Trophoblast cell (in vitro differentiated cells and primary cell): ENCODE measurements at regions not wholly inside any gene's neighbourhood (a gene's known extent, or its start where the extent isn't known, plus 50 kb on each side); places are given as distances from the start of the nearest gene placed in this dataset.
A peak's percentile ranks its signal among the peaks of the same experiment; 100 is the strongest.

ENCODE experiments used
- DNase-seq, 2 donors: peaks; one replicate each; pipeline ENCODE4 v3.0.0-alpha.2; 2016
- H2AFZ ChIP-seq: 2 replicates; pipeline ENCODE4 v1.6.1; 2013; ENCODE audit warnings: low read length, moderate library complexity, mild to moderate bottlenecking; ENCODE audit not compliant: insufficient read depth, poor library complexity
- H2AK5ac ChIP-seq: 2 replicates; pipeline ENCODE4 v1.6.1; 2013; ENCODE audit warnings: mild to moderate bottlenecking, low read length
- H2BK120ac ChIP-seq: 2 replicates; pipeline ENCODE4 v1.6.1; 2013; ENCODE audit warnings: low read length, mild to moderate bottlenecking, moderate library complexity; ENCODE audit not compliant: insufficient read depth, poor library complexity
- H2BK12ac ChIP-seq: 2 replicates; pipeline ENCODE4 v1.6.1; 2013; ENCODE audit warnings: mild to moderate bottlenecking, low read length, moderate library complexity
- H2BK5ac ChIP-seq: 2 replicates; pipeline ENCODE4 v1.6.1; 2013; ENCODE audit warnings: low read length, low read depth, moderate library complexity, mild to moderate bottlenecking; ENCODE audit not compliant: poor library complexity
- H3K14ac ChIP-seq: 2 replicates; pipeline ENCODE4 v1.6.1; 2013; ENCODE audit warnings: mild to moderate bottlenecking, low read length
- H3K18ac ChIP-seq: 2 replicates; pipeline ENCODE4 v1.6.1; 2013; ENCODE audit warnings: mild to moderate bottlenecking, low read length
- H3K23ac ChIP-seq: 2 replicates; pipeline ENCODE4 v1.6.1; 2013; ENCODE audit warnings: low read length
- H3K27ac ChIP-seq: 2 replicates; pipeline ENCODE4 v1.5.1; 2013; ENCODE audit warnings: low read depth, mild to moderate bottlenecking, inconsistent platforms, low read length, moderate library complexity
- H3K27me3 ChIP-seq: 2 replicates; pipeline ENCODE4 v1.6.1; 2013; ENCODE audit warnings: inconsistent platforms, mild to moderate bottlenecking, low read length, moderate library complexity; ENCODE audit not compliant: insufficient read depth
- H3K36me3 ChIP-seq, 2 experiments: 1 replicate in 1 of 2; 2 replicates in 1 of 2; pipeline ENCODE4 v1.6.1; 2013; ENCODE audit warnings: low read length in 2 of 2, mild to moderate bottlenecking in 2 of 2, moderate library complexity in 1 of 2; ENCODE audit not compliant: insufficient read depth in 2 of 2, control insufficient read depth in 1 of 2
- H3K4ac ChIP-seq: 2 replicates; pipeline ENCODE4 v1.6.1; 2013; ENCODE audit warnings: low read depth, mild to moderate bottlenecking, low read length, moderate library complexity
- H3K4me1 ChIP-seq, 2 experiments: 1 replicate in 1 of 2; 2 replicates in 1 of 2; pipeline ENCODE4 v1.6.1; 2013; ENCODE audit warnings: low read length in 2 of 2, mild to moderate bottlenecking in 2 of 2, moderate library complexity in 1 of 2; ENCODE audit not compliant: insufficient read depth in 2 of 2, control insufficient read depth in 1 of 2
- H3K4me2 ChIP-seq: 2 replicates; pipeline ENCODE4 v1.6.1; 2013; ENCODE audit warnings: inconsistent platforms, mild to moderate bottlenecking, low read length, moderate library complexity
- H3K4me3 ChIP-seq: 2 replicates; pipeline ENCODE4 v1.5.1; 2013; ENCODE audit warnings: mild to moderate bottlenecking, low read depth, low read length, inconsistent platforms
- H3K79me1 ChIP-seq: one replicate; pipeline ENCODE4 v1.6.1; 2013; ENCODE audit warnings: low read length
- H3K79me2 ChIP-seq: 2 replicates; pipeline ENCODE4 v1.6.1; 2013; ENCODE audit warnings: low read length, mild to moderate bottlenecking; ENCODE audit not compliant: control insufficient read depth, insufficient read depth, poor library complexity
- H3K9ac ChIP-seq: 2 replicates; pipeline ENCODE4 v1.6.1; 2013; ENCODE audit warnings: mild to moderate bottlenecking, low read length
- H3K9me3 ChIP-seq: 2 replicates; pipeline ENCODE4 v1.6.1; 2013; ENCODE audit warnings: low read depth, mild to moderate bottlenecking, control low read depth, inconsistent platforms, low read length; ENCODE audit not compliant: insufficient read depth
- H4K12ac ChIP-seq: 2 replicates; pipeline ENCODE4 v1.6.1; 2013; ENCODE audit warnings: low read depth, mild to moderate bottlenecking, low read length, moderate library complexity
- H4K8ac ChIP-seq: 2 replicates; pipeline ENCODE4 v1.6.1; 2013; ENCODE audit warnings: low read depth, mild to moderate bottlenecking, low read length, moderate library complexity
- H4K91ac ChIP-seq: one replicate; pipeline ENCODE4 v1.6.1; 2013; ENCODE audit warnings: low read depth, mild to moderate bottlenecking, low read length, moderate library complexity
- WGBS: extraction: QIAGEN DNeasy Blood & Tissue Kit; methylation state at CpG from one replicate; pipeline ENCODE4 v1.1.7; 2013; ENCODE audit warnings: missing lambda C conversion rate; ENCODE audit not compliant: insufficient read length, insufficient coverage; ENCODE audit errors: extremely low coverage; 5-methylcytosine and 5-hydroxymethylcytosine counted together

GRCh38 chr2:146982393-146982846, 862.4 kb upstream of the ACVR2A start:
- H3K14ac ChIP-seq, result no peak overlapping the region
- no peaks in the 10 kb centered on the region for H3K27me3 ChIP-seq
- peak in 1 of 2 donors; percentile 1 for DNase-seq
- no CpG with 5 or more reads among the region's 2 CpGs for WGBS
- no peaks in the 10 kb centered on the region for H3K9me3 ChIP-seq
- H3K79me1 ChIP-seq, result no peaks in the 10 kb centered on the region
- no peak overlapping the region for H2BK120ac ChIP-seq
- no peak overlapping the region for H4K8ac ChIP-seq
- H2AK5ac ChIP-seq, result no peak overlapping the region
- H4K91ac ChIP-seq, result no peak overlapping the region
- no peak overlapping the region for H4K12ac ChIP-seq
- no peak overlapping the region for H3K23ac ChIP-seq
- no peaks in the 10 kb centered on the region for H3K79me2 ChIP-seq
- H3K18ac ChIP-seq, result no peak overlapping the region
- no peak overlapping the region for H3K27ac ChIP-seq
- H3K4me1 ChIP-seq, result no peaks in the 10 kb centered on the region
- no peaks in the 10 kb centered on the region for H3K36me3 ChIP-seq
- H3K4me2 ChIP-seq, result no peak overlapping the region
- no peak overlapping the region for H3K4ac ChIP-seq
- H3K4me3 ChIP-seq, result no peak overlapping the region
- H2AFZ ChIP-seq, result no peak overlapping the region
- H3K9ac ChIP-seq, result no peak overlapping the region
- H2BK12ac ChIP-seq, result no peak overlapping the region
- H2BK5ac ChIP-seq, result no peak overlapping the region

DNA sequence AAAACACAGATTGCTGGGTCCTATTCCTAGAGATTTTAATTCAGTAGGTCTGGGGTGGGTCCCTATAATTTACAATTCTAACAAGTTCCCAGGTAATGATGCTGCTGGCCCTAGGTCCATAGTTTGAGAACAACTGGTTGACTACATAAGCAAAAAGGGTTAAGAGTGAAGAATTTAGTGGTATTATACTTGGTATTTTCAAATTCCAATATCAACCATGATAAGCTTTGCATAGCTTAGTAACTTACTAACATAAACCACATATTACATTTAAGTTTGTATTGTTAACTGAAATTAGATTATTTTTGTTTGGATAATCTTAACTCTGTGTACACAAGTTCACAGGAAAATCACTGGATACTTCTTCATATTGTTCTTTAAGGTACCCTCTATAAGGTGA, 862.9 kb upstream of the ACVR2A start:
- Histone ChIP-seq H3K27me3 (no peaks in the 10 kb centered on the region), H3K4me1 (no peaks in the 10 kb centered on the region), H2BK12ac (no peak overlapping the region), H4K8ac (no peak overlapping the region), H3K18ac (no peak overlapping the region), H3K9me3 (no peaks in the 10 kb centered on the region), H2BK5ac (no peak overlapping the region), H2AFZ (no peak overlapping the region), H3K9ac (no peak overlapping the region), H3K23ac (no peak overlapping the region), H3K79me2 (no peaks in the 10 kb centered on the region), H3K36me3 (no peaks in the 10 kb centered on the region), H2BK120ac (no peak overlapping the region), H4K12ac (no peak overlapping the region), H3K79me1 (no peaks in the 10 kb centered on the region), H3K14ac (no peak overlapping the region), H3K4me3 (no peak overlapping the region), H4K91ac (no peak overlapping the region), H3K4me2 (no peak overlapping the region), H3K27ac (no peak overlapping the region), H3K4ac (no peak overlapping the region), H2AK5ac (no peak overlapping the region)
- no peak for DNase-seq

- Histone ChIP-seq H2BK5ac (no peak overlapping the region), H3K14ac (no peak overlapping the region), H4K12ac (no peak overlapping the region), H4K91ac (no peak overlapping the region), H3K9me3 (peaks cover 2% of the 10 kb centered on the region), H2AK5ac (no peak overlapping the region), H3K27ac (no peak overlapping the region), H3K4me1 (no peaks in the 10 kb centered on the region), H3K4ac (no peak overlapping the region), H4K8ac (no peak overlapping the region), H3K4me3 (no peak overlapping the region), H3K18ac (no peak overlapping the region), H3K27me3 (no peaks in the 10 kb centered on the region), H2AFZ (no peak overlapping the region), H3K79me1 (no peaks in the 10 kb centered on the region), H3K4me2 (no peak overlapping the region), H3K36me3 (no peaks in the 10 kb centered on the region), H2BK12ac (no peak overlapping the region), H3K79me2 (no peaks in the 10 kb centered on the region), H3K23ac (no peak overlapping the region), H2BK120ac (no peak overlapping the region), H3K9ac (no peak overlapping the region)
- DNase-seq, result no peak
Observed at GRCh38 chr2:146979746-146980145, 865.1 kb upstream of the ACVR2A start.

DNA sequence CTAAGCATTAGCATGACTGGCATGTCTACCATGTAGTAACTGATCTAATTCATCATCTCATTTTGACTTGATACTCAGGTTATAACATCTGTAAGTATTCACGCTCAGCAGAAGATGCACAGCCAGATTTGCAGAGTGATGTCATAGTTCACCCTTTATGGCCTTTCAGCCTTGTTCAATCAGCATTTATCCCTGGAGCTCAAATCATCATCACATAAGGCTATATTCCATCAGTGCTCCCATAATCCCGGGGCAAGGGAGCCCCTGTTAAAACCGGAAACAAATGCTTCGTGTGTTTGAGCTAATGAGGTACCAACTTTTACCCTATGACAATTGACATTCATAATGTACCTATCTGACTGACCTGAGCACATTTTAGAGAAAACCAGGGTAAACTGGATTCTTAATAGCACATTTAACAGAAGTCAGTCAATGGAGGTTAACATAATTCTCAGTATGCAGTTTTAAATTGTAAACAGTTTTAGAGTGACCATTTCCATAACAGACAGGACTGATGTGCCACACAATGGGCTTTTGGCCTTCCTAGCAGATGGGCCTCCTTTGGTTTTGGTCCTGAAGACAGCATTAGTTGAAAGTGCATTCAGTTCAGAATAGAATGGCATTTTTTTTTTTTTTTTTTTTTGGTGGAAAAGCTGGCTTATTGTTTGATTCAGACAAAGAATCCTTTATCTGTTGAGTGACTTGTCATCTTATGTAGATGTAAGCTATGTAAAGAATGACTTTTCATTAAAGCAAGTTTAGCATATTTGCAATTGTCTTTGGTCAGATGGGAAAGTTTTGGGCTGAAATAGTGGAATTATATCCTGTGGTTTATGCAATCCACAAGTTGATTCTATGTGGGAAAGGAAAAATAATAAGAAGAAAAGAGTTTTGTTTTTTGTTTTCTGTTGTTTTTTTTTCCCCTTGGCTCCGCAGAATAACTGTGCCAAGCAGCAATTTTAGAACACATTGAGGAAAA, 866.0 kb upstream of the ACVR2A start:
- Histone ChIP-seq H3K4me1 (no peaks in the 10 kb centered on the region), H3K23ac (no peak overlapping the region), H4K8ac (no peak overlapping the region), H3K4me2 (no peak overlapping the region), H2BK120ac (no peak overlapping the region), H2BK12ac (no peak overlapping the region), H3K9me3 (peaks cover 2% of the 10 kb centered on the region), H3K9ac (no peak overlapping the region), H3K79me1 (no peaks in the 10 kb centered on the region), H2AK5ac (no peak overlapping the region), H3K18ac (no peak overlapping the region), H3K79me2 (no peaks in the 10 kb centered on the region), H3K4me3 (no peak overlapping the region), H4K91ac (no peak overlapping the region), H3K27ac (no peak overlapping the region), H3K14ac (no peak overlapping the region), H3K36me3 (no peaks in the 10 kb centered on the region), H2AFZ (no peak overlapping the region), H3K27me3 (no peaks in the 10 kb centered on the region), H4K12ac (no peak overlapping the region), H3K4ac (no peak overlapping the region), H2BK5ac (no peak overlapping the region)
- WGBS, result no CpG with 5 or more reads among the region's 5 CpGs
- peak in 1 of 2 donors; percentile 20 for DNase-seq
